ENCODE measurements at regions not wholly inside any gene's neighbourhood (a gene's known extent, or its start where the extent isn't known, plus 50 kb on each side); places are given as distances from the start of the nearest gene placed in this dataset.

DNA sequence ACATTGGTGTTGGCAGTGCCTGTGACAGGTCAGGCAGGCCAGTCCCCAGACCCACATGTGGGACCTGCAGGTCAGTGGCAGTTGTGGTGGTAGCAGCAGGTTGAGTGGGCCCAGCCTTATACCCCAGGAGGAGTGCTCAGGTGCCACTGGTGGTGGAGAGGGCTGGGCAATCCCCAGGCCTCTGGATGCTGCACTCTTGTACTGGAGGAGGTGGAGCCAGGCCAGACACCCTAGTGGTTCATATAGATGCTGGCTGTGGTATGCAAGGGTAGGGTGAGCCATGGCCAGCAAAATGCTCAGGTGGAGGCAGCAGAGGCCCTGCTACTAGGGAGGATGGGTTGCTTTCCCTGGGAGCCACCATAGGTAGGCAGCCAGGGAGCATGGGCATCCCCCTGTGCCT, 190.4 kb upstream of the TMPO start:
- no peak overlapping the region for H3K4me3 ChIP-seq (ENCODE audit: low read depth, low read length)
- TF ChIP-seq, protein P1, sequence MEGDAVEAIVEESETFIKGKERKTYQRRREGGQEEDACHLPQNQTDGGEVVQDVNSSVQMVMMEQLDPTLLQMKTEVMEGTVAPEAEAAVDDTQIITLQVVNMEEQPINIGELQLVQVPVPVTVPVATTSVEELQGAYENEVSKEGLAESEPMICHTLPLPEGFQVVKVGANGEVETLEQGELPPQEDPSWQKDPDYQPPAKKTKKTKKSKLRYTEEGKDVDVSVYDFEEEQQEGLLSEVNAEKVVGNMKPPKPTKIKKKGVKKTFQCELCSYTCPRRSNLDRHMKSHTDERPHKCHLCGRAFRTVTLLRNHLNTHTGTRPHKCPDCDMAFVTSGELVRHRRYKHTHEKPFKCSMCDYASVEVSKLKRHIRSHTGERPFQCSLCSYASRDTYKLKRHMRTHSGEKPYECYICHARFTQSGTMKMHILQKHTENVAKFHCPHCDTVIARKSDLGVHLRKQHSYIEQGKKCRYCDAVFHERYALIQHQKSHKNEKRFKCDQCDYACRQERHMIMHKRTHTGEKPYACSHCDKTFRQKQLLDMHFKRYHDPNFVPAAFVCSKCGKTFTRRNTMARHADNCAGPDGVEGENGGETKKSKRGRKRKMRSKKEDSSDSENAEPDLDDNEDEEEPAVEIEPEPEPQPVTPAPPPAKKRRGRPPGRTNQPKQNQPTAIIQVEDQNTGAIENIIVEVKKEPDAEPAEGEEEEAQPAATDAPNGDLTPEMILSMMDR (IDR thresholded peaks at IDR 0.05; ENCODE audit: insufficient read depth, low read depth, low read length), result no peak
- no peak for DNase-seq (ENCODE audit: low read depth)

DNA sequence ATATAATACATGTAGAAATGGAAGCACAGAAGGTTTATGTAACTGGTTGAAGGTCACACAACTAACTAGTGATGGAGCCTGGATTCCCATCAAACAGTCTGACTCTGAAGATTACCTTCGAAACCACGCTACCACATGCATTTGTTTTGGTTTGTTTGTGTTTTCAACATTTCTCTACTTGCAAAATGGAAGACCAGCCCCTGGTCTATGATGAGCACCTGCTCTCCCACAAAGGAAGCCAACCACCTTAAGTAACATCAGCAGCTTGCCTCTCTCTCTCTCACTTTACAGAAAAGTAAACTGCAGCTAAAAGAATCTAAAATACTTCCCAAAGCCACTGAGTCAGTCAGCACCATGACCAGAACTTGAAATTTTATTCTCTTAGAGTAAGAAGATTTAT, 186.9 kb upstream of the TMPO start:
- DNase-seq (ENCODE audit: low read depth), result no peak
- TF ChIP-seq, protein P1 (IDR thresholded peaks at IDR 0.05; ENCODE audit: insufficient read depth, low read depth, low read length), result no peak
- no peak overlapping the region for H3K4me3 ChIP-seq (ENCODE audit: low read depth, low read length)

DNA sequence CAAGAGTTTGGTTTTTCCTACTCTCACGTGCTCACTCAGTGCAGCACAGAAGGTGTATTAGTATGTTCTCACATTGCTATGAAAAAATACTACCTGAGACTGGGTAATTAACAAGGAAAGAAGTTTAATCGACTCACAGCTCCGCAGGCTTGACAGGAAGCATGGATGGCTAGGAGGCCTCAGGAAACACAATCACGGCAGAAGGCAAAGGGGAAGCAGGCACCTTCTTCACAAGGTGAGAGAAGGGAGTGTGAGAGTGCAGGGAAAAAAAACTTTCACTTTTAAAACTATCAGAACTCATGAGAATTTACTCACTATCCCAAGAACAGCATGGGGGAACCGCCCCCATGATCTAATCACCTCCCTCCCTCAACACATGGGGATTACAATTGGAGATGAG, 185.8 kb upstream of the TMPO start:
- H3K4me3 ChIP-seq (ENCODE audit: low read depth, low read length), result no peak overlapping the region
- TF ChIP-seq, protein P1 (IDR thresholded peaks at IDR 0.05; ENCODE audit: insufficient read depth, low read depth, low read length), result no peak
- DNase-seq (ENCODE audit: low read depth), result no peak

DNA sequence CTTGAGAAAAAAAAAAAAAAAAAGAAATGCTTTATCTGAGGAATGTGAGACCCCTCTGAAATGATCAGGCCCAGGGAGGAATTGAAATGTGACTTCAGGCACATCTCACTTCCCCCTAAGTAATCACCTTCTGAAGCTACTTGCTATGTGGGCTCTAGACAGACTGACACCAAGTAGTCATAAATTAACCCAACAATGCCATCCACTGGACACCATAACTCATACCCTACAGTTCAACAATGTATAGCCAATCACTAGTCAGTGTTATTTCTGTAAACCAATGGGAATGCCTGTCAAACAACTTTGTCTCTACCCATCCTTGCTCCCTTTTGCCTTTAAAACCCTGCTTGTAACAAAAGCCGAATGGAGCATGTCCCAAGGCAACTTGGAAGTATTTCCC, 182.7 kb upstream of the TMPO start:
- TF ChIP-seq, protein P1 (IDR thresholded peaks at IDR 0.05; ENCODE audit: insufficient read depth, low read depth, low read length), result no peak
- no peak overlapping the region for H3K4me3 ChIP-seq (ENCODE audit: low read depth, low read length)
- DNase-seq (ENCODE audit: low read depth), result no peak

DNA sequence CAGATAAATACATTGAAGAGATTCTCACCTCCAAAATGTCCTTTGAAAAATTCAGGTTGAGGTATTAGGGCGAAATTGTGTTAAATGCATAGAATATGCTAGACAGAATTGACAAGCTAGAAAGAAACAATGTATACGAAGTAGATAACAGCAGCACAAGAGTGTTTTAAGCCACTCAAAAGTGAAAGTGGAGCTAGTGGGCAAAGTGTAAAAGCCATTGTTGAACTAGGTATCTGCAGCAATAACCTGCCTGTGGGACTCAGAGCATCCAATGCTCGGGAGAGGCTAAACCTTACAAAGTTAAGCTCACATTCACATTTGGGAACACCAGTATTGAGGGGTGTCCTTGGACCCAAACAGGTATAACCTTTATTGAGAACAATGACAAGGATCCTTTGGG, 180.6 kb upstream of the TMPO start:
- TF ChIP-seq, protein P1 (IDR thresholded peaks at IDR 0.05; ENCODE audit: insufficient read depth, low read depth, low read length), result no peak
- no peak overlapping the region for H3K4me3 ChIP-seq (ENCODE audit: low read depth, low read length)
- no peak for DNase-seq (ENCODE audit: low read depth)

DNA sequence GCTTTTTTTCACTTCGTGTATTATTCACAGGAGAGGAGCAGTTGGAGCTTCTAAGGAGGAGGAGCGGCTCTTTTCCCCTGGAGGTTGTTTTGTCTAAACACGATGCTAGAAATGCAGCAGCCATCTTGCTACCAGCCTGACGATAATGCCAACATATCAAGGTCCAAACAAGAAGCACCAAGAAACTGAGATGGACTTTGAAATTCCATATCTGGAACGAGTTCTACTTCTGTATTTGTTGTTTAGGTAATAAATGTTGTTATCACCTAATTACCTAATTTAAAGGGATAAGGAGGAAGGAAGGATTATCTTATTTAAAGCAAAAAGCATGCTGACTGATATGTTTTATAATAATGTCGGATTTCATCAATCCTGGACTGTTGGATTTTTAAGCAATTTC, 174.4 kb upstream of the TMPO start:
- H3K4me3 ChIP-seq (ENCODE audit: low read depth, low read length), result no peak overlapping the region
- DNase-seq (ENCODE audit: low read depth), result no peak

DNA sequence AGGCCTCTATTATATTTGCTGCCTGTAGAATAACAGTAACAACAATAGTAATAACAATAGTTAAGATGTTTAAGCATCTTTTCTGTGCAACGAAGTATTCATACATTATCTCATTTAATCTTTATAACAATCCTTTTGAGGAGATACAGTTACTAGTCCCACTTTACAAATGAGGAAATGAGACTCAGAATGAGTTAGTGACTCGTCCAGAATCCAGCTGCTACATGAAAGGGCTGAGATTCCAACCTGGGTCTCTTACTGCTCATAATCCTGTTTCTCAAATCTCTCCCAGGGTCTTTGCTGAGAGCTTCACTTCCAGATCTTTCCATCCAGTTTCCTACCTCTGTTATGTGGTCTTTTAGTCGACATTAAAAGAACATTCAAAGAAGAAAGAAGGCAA, 173.7 kb upstream of the TMPO start:
- DNase-seq (ENCODE audit: low read depth), result no peak
- H3K4me3 ChIP-seq (ENCODE audit: low read depth, low read length), result no peak overlapping the region
- TF ChIP-seq, protein P1 (IDR thresholded peaks at IDR 0.05; ENCODE audit: insufficient read depth, low read depth, low read length), result no peak

More for the DNA sequence above, 174.4 kb upstream of the TMPO start:
- TF ChIP-seq, protein P1 (IDR thresholded peaks at IDR 0.05; ENCODE audit: insufficient read depth, low read depth, low read length), result no peak

All from fibroblast of villous mesenchyme (primary cell).